ENCODE measurements at regions not wholly inside any gene's neighbourhood (a gene's known extent, or its start where the extent isn't known, plus 50 kb on each side); places are given as distances from the start of the nearest gene placed in this dataset.

DNA sequence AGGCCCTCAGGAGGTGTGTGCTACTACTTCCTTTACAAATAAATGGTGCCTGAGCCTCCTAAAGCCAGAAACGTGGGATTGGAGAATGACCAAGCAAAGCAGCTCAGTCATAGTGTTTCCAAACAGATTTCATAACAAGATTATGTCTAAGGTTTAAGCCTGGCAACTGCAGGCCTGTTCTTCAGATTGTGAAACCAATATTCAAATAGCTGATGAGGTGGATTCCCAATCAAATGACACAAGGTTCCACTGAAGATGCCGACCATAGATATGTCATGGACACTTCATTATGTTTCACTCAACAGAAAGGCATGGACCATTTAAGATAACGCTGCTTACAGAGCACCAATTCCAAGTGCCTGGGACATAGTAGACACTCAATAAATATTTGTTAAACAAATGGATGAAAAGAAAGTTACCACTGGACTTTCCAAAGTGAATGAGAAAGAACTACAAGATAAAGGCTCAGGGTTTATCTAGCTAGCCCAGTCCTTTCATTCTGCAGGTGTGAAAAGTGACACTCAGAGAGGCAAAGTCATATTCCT is 189.5 kb downstream of the ACTL7B start:
- no peak overlapping the region for H3K9ac ChIP-seq (ENCODE audit: low read depth, low read length)
- no peak overlapping the region for H3K4me3 ChIP-seq (ENCODE audit: low read depth, low read length)
- H3K9me3 ChIP-seq (ENCODE audit: control insufficient read depth, insufficient read depth, low read length) = 0 out of 2 replicates have a peak, but pooled peaks cover 3% of the 10 kb centered on the region
- H3K27ac ChIP-seq (ENCODE audit: low read depth, low read length) = no peak overlapping the region
- no peaks in the 10 kb centered on the region for H3K36me3 ChIP-seq (ENCODE audit: control insufficient read depth, insufficient read depth, low read length)
- peaks cover 9% of the 10 kb centered on the region; the same call in 1 of the 2 replicates for H3K4me1 ChIP-seq (ENCODE audit: control insufficient read depth, insufficient read depth, low read length)
- H3K27me3 ChIP-seq (ENCODE audit: control insufficient read depth, insufficient read depth, low read length) = no peaks in the 10 kb centered on the region

DNA sequence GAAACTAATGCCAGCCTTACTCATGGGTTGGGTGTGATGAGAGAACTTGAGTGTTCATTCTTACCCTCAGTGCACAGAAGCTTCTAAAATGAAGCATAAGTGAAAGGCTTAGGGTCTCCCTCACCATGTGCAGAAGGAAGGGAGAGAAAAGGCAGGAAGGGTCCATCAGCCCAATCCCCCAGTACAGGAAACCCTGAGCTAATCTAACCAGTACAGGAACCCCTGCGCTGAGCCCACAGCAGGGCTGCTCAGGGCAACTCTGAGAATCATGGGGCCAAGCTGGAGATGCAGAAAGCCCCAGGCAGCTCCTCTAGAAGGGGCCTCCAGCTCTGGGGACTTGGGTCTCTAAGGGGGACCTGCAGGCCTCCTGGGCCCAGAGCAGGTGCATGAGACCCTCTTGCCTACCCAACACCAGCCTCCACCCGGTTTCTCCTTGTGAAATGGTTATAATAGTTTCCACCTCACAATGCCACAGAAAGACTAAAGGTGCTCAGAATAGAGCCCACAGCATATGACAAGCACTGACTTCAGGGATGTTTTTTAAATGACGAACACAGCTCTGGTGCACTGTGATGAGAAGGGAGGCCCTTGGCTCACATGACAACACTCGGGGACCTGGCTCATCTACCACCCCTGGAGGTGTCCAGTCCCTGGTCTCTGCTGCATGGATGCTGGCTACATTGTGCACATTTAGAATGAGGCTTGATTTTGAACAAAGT is 190.1 kb downstream of the ACTL7B start:
- no peak overlapping the region for H3K4me3 ChIP-seq (ENCODE audit: low read depth, low read length)
- no peaks in the 10 kb centered on the region for H3K27me3 ChIP-seq (ENCODE audit: control insufficient read depth, insufficient read depth, low read length)
- no peak overlapping the region for H3K27ac ChIP-seq (ENCODE audit: low read depth, low read length)
- H3K36me3 ChIP-seq (ENCODE audit: control insufficient read depth, insufficient read depth, low read length) = no peaks in the 10 kb centered on the region
- no peak overlapping the region for H3K9ac ChIP-seq (ENCODE audit: low read depth, low read length)
- peaks cover 9% of the 10 kb centered on the region; the same call in 1 of the 2 replicates for H3K4me1 ChIP-seq (ENCODE audit: control insufficient read depth, insufficient read depth, low read length)
- H3K9me3 ChIP-seq (ENCODE audit: control insufficient read depth, insufficient read depth, low read length) = peaks cover 8% of the 10 kb centered on the region; the same call in 1 of the 2 replicates

DNA sequence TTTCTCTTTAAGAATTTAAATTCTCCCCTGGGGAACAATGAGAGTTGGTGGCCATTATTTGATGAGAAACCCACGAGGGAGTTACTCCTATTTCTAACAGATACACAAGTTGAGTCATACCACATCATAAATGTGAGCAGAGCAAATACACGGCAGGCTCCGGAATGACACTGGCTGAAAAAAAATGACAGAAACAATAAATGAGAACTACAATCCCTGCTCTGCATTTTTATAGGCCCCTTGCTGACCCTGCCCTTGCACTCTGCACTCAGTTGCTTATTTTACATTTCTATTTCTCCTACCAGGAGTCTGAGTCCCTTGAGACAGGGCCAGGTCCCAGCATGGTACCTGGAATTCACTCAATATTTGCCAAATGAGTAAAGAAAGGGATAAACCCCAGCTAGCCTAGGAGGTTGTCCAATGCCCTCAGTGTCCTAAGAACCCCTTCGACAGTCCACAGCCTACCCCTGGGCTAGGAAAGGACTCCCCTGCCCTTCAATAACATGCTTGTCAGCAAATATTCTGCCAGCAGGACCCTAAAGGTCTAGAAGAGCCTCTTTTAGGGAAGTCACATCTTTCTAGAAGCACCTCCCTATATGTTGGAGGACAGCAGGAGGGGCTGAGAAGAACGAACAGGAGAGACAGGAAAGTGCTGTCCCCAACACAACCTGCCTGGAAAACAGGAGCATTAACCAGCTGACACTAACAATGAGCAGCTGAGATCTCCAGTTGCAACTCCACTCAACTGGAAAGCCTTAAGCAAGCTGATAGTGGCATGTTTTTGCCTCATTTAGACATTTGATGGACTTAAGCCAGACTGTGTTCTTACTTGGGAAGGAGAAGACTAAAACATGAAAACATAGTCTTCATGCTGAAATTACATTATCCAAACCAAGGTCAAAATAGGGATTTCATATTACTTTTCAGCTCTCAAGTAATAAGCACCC is 191.2 kb downstream of the ACTL7B start:
- Histone ChIP-seq H3K27me3 (ENCODE audit: control insufficient read depth, insufficient read depth, low read length) (no peaks in the 10 kb centered on the region), H3K4me3 (ENCODE audit: low read depth, low read length) (no peak overlapping the region), H3K9ac (ENCODE audit: low read depth, low read length) (no peak overlapping the region), H3K36me3 (ENCODE audit: control insufficient read depth, insufficient read depth, low read length) (no peaks in the 10 kb centered on the region), H3K27ac (ENCODE audit: low read depth, low read length) (no peak overlapping the region), H3K4me1 (ENCODE audit: control insufficient read depth, insufficient read depth, low read length) (peaks cover 9% of the 10 kb centered on the region; the same call in 1 of the 2 replicates), H3K9me3 (ENCODE audit: control insufficient read depth, insufficient read depth, low read length) (peaks cover 19% of the 10 kb centered on the region)

DNA sequence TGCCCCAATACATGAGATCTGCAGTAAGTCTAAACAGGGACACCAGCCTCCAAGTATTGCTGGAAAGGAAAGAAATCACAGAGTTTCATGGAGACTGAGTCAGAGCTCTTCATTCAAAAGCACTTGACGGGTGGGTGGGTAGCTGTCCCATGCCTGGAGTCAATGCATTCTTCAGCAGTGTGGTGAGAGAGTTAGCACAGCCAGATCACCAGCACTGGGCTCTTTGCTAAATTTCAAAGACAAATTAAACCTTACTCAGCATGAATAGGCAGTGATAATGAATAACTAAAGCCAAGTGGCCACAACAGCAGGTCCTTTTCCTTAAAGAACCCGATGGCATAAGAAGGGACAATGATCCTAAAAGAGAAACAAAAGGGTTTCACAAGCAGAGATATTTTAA is 192.4 kb downstream of the ACTL7B start:
- Histone ChIP-seq H3K27ac (ENCODE audit: low read depth, low read length) (peak overlapping the region; percentile 43), H3K9ac (ENCODE audit: low read depth, low read length) (no peak overlapping the region), H3K27me3 (ENCODE audit: control insufficient read depth, insufficient read depth, low read length) (no peaks in the 10 kb centered on the region), H3K4me3 (ENCODE audit: low read depth, low read length) (no peak overlapping the region), H3K4me1 (ENCODE audit: control insufficient read depth, insufficient read depth, low read length) (peaks cover 9% of the 10 kb centered on the region; the same call in 1 of the 2 replicates), H3K9me3 (ENCODE audit: control insufficient read depth, insufficient read depth, low read length) (peaks cover 26% of the 10 kb centered on the region), H3K36me3 (ENCODE audit: control insufficient read depth, insufficient read depth, low read length) (no peaks in the 10 kb centered on the region)

DNA sequence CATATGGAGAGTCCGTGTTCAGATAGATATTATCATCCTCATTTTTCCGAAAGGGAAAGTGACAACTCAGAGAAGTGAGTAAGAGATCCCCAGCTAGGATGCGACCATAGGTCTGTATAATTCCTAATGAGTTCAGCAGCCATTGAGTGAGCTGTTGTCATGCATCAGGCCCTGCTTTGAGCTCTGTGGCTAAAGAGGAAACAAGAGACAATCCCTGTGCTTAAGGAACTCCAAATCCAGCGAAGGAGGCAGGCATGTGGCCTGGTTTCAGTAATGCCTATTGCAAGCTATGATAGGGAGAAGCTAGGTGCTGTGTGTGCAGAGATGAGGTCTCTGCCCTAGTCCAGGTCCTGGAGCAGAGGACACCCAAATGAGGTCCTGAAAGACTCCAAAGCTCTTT is 192.8 kb downstream of the ACTL7B start:
- H3K27ac ChIP-seq (ENCODE audit: low read depth, low read length) = peak overlapping the region; percentile 43
- no peak overlapping the region for H3K4me3 ChIP-seq (ENCODE audit: low read depth, low read length)
- peaks cover 26% of the 10 kb centered on the region for H3K9me3 ChIP-seq (ENCODE audit: control insufficient read depth, insufficient read depth, low read length)
- no peak overlapping the region for H3K9ac ChIP-seq (ENCODE audit: low read depth, low read length)
- H3K27me3 ChIP-seq (ENCODE audit: control insufficient read depth, insufficient read depth, low read length) = no peaks in the 10 kb centered on the region
- no peaks in the 10 kb centered on the region for H3K36me3 ChIP-seq (ENCODE audit: control insufficient read depth, insufficient read depth, low read length)
- peaks cover 9% of the 10 kb centered on the region; the same call in 1 of the 2 replicates for H3K4me1 ChIP-seq (ENCODE audit: control insufficient read depth, insufficient read depth, low read length)

DNA sequence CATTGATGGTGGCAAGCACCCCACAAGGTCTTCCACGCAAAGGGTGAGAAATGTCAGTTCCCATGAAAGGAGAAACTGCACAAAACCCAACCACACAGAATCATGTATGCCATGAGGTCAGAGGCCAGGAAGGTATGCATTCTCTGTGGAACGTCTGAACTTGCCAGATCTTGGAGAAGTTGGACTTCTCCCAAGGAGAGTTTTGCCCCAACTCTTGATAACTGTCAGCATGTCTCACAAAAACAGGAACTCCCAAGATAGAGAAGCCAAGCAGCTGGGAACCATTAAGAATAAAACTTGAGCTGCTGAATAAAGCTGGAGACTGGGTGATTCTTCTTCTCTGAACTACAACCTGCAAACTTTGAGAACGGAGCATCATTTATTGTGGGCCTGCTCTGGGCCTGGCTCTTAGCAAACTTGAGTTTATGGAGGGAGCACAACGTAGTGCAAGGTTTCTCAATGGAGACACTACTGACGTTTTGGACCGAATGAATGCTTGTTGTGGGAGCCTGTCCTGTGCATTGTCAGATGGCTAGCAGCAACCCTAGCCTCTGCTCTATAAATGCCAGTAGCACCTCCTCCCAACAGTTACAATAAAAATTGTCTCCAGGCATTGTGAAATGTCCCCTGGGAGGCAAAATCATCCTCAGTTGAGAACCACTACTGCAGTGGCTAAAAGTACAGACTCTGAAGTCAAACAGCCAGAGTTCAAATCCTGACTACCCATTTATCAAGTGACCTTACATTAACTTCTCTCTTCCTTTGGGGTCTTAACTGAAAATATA is 193.5 kb downstream of the ACTL7B start:
- no peak overlapping the region for H3K9ac ChIP-seq (ENCODE audit: low read depth, low read length)
- peaks cover 9% of the 10 kb centered on the region; the same call in 1 of the 2 replicates for H3K4me1 ChIP-seq (ENCODE audit: control insufficient read depth, insufficient read depth, low read length)
- no peaks in the 10 kb centered on the region for H3K27me3 ChIP-seq (ENCODE audit: control insufficient read depth, insufficient read depth, low read length)
- no peaks in the 10 kb centered on the region for H3K36me3 ChIP-seq (ENCODE audit: control insufficient read depth, insufficient read depth, low read length)
- peaks cover 26% of the 10 kb centered on the region for H3K9me3 ChIP-seq (ENCODE audit: control insufficient read depth, insufficient read depth, low read length)
- H3K27ac ChIP-seq (ENCODE audit: low read depth, low read length) = no peak overlapping the region
- no peak overlapping the region for H3K4me3 ChIP-seq (ENCODE audit: low read depth, low read length)

DNA sequence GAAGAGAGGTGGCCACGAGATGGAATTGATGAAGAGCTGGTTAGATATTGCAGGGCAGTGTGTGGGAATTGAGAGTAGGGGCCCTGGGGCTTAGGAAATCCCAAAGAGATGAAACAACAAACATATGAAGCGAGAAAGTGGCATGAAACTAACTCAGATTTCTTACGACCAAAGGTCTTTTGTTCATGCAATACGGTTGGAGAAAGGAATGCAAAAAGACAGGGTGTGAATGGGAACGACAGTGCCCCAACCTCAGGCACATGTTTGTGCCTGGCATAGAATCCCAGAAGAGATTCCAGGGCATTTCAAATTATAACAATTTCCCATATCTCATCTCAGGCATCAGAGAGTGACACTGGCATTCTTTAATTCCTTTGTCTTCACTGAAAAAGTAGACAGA is 199.2 kb downstream of the ACTL7B start:
- Histone ChIP-seq H3K36me3 (ENCODE audit: control insufficient read depth, insufficient read depth, low read length) (no peaks in the 10 kb centered on the region), H3K4me1 (ENCODE audit: control insufficient read depth, insufficient read depth, low read length) (no peaks in the 10 kb centered on the region), H3K9ac (ENCODE audit: low read depth, low read length) (no peak overlapping the region), H3K4me3 (ENCODE audit: low read depth, low read length) (no peak overlapping the region), H3K9me3 (ENCODE audit: control insufficient read depth, insufficient read depth, low read length) (peaks cover 26% of the 10 kb centered on the region), H3K27ac (ENCODE audit: low read depth, low read length) (no peak overlapping the region), H3K27me3 (ENCODE audit: control insufficient read depth, insufficient read depth, low read length) (no peaks in the 10 kb centered on the region)

DNA sequence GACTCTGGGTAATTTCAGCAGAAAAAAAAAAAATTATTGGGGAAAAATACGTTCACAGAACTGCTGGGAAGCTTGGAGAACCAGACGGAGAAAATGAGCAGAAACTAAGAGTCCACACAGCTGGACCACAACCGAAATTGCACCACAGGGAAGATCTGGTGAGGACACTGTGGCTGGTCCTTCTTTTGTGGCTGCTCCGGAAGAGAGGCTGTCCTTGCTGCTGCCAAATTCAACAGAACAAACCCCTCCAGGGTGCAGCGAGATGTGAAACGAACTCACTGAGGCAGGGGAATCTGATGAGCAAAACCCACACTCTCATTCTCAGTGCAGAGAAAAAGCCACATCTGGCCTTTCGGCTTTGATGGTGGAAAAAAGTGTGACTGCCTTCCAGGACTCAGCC is 200.0 kb downstream of the ACTL7B start:
- H3K9me3 ChIP-seq (ENCODE audit: control insufficient read depth, insufficient read depth, low read length) = peaks cover 20% of the 10 kb centered on the region
- H3K27me3 ChIP-seq (ENCODE audit: control insufficient read depth, insufficient read depth, low read length) = no peaks in the 10 kb centered on the region
- no peaks in the 10 kb centered on the region for H3K36me3 ChIP-seq (ENCODE audit: control insufficient read depth, insufficient read depth, low read length)
- no peak overlapping the region for H3K27ac ChIP-seq (ENCODE audit: low read depth, low read length)
- no peaks in the 10 kb centered on the region for H3K4me1 ChIP-seq (ENCODE audit: control insufficient read depth, insufficient read depth, low read length)
- H3K4me3 ChIP-seq (ENCODE audit: low read depth, low read length) = no peak overlapping the region
- no peak overlapping the region for H3K9ac ChIP-seq (ENCODE audit: low read depth, low read length)

DNA sequence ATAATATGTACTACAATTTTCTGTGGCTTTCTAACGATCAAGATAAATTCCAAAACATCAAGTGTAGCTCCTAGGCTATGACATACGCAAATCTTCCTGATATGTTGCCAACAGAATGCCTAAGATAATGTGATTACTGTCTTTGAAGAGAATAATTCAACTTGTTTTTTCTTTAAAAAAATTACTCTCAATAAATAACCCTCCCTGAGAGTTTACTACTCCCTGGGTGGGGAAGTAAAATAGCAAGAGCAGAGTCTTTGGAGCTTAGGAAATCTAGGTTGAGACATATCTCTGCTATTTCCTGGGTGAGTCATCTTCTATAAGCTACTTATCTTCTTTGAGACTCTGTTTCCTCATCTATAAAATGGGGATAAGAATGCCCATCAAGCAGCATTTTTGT is 201.2 kb downstream of the ACTL7B start:
- Histone ChIP-seq H3K4me3 (ENCODE audit: low read depth, low read length) (no peak overlapping the region), H3K36me3 (ENCODE audit: control insufficient read depth, insufficient read depth, low read length) (no peaks in the 10 kb centered on the region), H3K27me3 (ENCODE audit: control insufficient read depth, insufficient read depth, low read length) (no peaks in the 10 kb centered on the region), H3K9me3 (ENCODE audit: control insufficient read depth, insufficient read depth, low read length) (peaks cover 7% of the 10 kb centered on the region), H3K27ac (ENCODE audit: low read depth, low read length) (no peak overlapping the region), H3K9ac (ENCODE audit: low read depth, low read length) (no peak overlapping the region), H3K4me1 (ENCODE audit: control insufficient read depth, insufficient read depth, low read length) (no peaks in the 10 kb centered on the region)

DNA sequence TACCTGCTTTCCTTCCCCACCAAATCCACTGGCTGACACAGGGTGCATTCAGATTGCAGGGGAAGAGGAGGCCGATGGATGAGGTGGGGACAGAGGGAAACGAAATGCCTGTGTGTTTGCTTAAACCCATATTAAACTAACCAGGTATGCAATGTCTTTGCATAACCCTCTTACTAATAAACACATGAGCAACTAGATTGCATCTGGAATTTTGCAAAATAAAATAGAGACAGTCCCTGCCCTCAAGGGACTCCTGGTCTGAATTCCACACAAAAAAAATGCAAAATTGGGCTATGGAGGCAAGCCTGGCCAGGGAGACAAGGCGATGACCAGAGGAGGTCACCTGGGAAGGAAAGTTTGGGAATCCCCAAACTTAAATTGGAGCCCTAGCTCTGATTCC is 202.9 kb downstream of the ACTL7B start:
- Histone ChIP-seq H3K9me3 (ENCODE audit: control insufficient read depth, insufficient read depth, low read length) (no peaks in the 10 kb centered on the region), H3K9ac (ENCODE audit: low read depth, low read length) (no peak overlapping the region), H3K4me3 (ENCODE audit: low read depth, low read length) (no peak overlapping the region), H3K27ac (ENCODE audit: low read depth, low read length) (no peak overlapping the region), H3K27me3 (ENCODE audit: control insufficient read depth, insufficient read depth, low read length) (no peaks in the 10 kb centered on the region), H3K4me1 (ENCODE audit: control insufficient read depth, insufficient read depth, low read length) (no peaks in the 10 kb centered on the region), H3K36me3 (ENCODE audit: control insufficient read depth, insufficient read depth, low read length) (no peaks in the 10 kb centered on the region)

Measured in HUES48 (cell line).